NT2/D1 (cell line): ENCODE measurements at regions not wholly inside any gene's neighbourhood (a gene's known extent, or its start where the extent isn't known, plus 50 kb on each side); places are given as distances from the start of the nearest gene placed in this dataset.
A peak's percentile ranks its signal among the peaks of the same experiment; 100 is the strongest.

Experiments
- DNase-seq: peaks from one replicate; pipeline ENCODE4 v3.0.0-alpha.2; 2011; ENCODE audit warnings: low read depth, low spot score
- H3K27me3 ChIP-seq: 2 replicates; pipeline ENCODE4 v1.6.0; 2011; ENCODE audit warnings: mild to moderate bottlenecking; ENCODE audit not compliant: insufficient read length, insufficient read depth
- H3K36me3 ChIP-seq: 2 replicates; pipeline ENCODE4 v1.6.1; 2011; ENCODE audit warnings: mild to moderate bottlenecking, low read length, mixed read lengths; ENCODE audit not compliant: insufficient read depth, insufficient read length
- H3K4me1 ChIP-seq: 2 replicates; pipeline ENCODE4 v1.5.1; 2011; ENCODE audit not compliant: insufficient read depth, insufficient read length
- H3K4me3 ChIP-seq: 2 replicates; pipeline ENCODE4 v1.5.1; 2011; ENCODE audit warnings: low read depth; ENCODE audit not compliant: insufficient read length
- H3K9ac ChIP-seq: 2 replicates; pipeline ENCODE4 v1.6.0; 2011; ENCODE audit warnings: low read depth; ENCODE audit not compliant: insufficient read length
- H3K9me3 ChIP-seq: 2 replicates; pipeline ENCODE4 v1.5.1; 2011; ENCODE audit warnings: mild to moderate bottlenecking, low read length; ENCODE audit not compliant: insufficient read depth
- SUZ12 ChIP-seq: IDR thresholded peaks from 2 replicates; pipeline ENCODE4 v1.6.1; 2011; ENCODE audit not compliant: insufficient read length, insufficient read depth; ENCODE audit errors: extremely low read depth
- YY1 ChIP-seq: IDR thresholded peaks from 2 replicates; pipeline ENCODE4 v1.6.1; 2011; ENCODE audit not compliant: insufficient read length, insufficient read depth
- ZNF274 ChIP-seq: IDR thresholded peaks from 2 replicates; pipeline ENCODE4 v1.6.1; 2011; ENCODE audit warnings: mild to moderate bottlenecking, low read depth, low read length

DNA sequence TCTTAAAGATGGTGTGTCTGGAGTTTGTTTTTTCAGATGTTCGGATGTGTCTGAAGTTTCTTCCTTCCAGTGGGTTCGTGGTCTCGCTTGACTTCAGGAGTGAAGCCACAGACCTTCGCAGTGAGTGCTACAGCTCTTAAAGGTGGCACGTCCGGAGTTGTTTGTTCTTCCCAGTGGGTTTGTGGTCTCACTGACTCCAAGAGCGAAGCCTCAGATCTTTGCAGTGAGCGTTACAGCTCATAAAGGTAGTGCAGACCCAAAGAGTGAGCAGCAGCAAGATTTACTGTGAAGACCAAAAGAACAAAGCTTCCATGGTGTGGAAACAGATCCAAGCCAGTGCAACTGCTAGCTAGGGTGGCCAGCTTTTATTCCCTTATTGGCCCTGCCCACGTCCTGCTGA lies 1430.4 kb upstream of the B3GALT2 start:
- Histone ChIP-seq H3K9ac (no peak overlapping the region), H3K27me3 (no peaks in the 10 kb centered on the region), H3K4me1 (no peaks in the 10 kb centered on the region), H3K9me3 (peaks cover 17% of the 10 kb centered on the region; the same call in 1 of the 2 replicates), H3K4me3 (no peak overlapping the region), H3K36me3 (no peaks in the 10 kb centered on the region)
- TF ChIP-seq SUZ12 (no peak), ZNF274 (no peak), YY1 (no peak)
- no peak for DNase-seq

GRCh38 chr1:194602184-194602583 lies 1415.8 kb upstream of the B3GALT2 start:
- H3K4me1 ChIP-seq: no peaks in the 10 kb centered on the region
- no peak overlapping the region for H3K4me3 ChIP-seq
- no peaks in the 10 kb centered on the region for H3K9me3 ChIP-seq
- H3K36me3 ChIP-seq: no peaks in the 10 kb centered on the region
- TF ChIP-seq SUZ12: no peak
- TF ChIP-seq ZNF274: no peak
- no peak for TF ChIP-seq YY1
- H3K27me3 ChIP-seq: no peaks in the 10 kb centered on the region
- no peak overlapping the region for H3K9ac ChIP-seq
- DNase-seq: no peak

DNA sequence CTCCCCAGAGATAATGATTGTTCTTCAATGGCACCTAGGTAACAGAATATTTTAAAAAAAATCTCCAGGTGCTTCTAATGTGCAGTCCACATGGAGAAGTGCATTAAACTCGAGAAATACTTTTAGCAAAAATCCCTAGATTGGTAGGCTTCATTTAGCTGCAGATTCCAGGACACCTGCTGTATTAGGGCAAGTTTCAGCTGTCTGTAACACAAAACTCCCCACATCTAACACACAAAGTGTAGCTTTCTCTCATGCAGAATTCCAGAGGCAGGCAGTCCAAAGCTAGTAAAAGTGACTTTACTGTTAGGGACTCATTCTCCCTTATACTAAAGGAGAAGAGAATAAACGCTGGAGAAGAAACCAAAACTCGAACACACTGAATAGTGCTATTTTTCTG lies 1414.3 kb upstream of the B3GALT2 start:
- no peak for TF ChIP-seq YY1
- no peak for TF ChIP-seq ZNF274
- TF ChIP-seq SUZ12: no peak
- H3K9me3 ChIP-seq: no peaks in the 10 kb centered on the region
- no peaks in the 10 kb centered on the region for H3K4me1 ChIP-seq
- no peaks in the 10 kb centered on the region for H3K27me3 ChIP-seq
- no peaks in the 10 kb centered on the region for H3K36me3 ChIP-seq
- H3K9ac ChIP-seq: no peak overlapping the region
- no peak for DNase-seq
- H3K4me3 ChIP-seq: no peak overlapping the region

DNA sequence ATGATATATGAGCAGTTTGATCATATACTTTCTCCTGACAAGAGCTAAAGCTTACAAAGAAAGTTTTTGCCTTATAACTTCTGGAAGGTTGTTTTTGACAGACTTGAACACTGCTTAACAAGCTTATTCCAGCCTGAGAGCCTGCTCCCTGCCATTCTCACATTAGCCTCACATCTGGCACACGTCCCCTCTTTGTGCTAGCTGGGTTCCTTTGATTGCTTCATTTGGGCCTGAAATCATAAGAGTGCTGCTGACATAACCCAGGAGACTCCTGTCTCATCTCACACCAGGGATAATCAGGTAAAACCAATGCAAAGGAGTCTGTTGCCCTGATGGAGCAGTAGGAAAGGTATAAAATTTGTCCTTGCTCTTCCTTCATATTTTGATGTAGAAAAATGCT lies 1411.7 kb upstream of the B3GALT2 start:
- no peaks in the 10 kb centered on the region for H3K36me3 ChIP-seq
- DNase-seq: no peak
- H3K9ac ChIP-seq: no peak overlapping the region
- no peaks in the 10 kb centered on the region for H3K27me3 ChIP-seq
- no peaks in the 10 kb centered on the region for H3K9me3 ChIP-seq
- TF ChIP-seq YY1 (no peak), SUZ12 (no peak), ZNF274 (no peak)
- H3K4me3 ChIP-seq: no peak overlapping the region
- no peaks in the 10 kb centered on the region for H3K4me1 ChIP-seq

DNA sequence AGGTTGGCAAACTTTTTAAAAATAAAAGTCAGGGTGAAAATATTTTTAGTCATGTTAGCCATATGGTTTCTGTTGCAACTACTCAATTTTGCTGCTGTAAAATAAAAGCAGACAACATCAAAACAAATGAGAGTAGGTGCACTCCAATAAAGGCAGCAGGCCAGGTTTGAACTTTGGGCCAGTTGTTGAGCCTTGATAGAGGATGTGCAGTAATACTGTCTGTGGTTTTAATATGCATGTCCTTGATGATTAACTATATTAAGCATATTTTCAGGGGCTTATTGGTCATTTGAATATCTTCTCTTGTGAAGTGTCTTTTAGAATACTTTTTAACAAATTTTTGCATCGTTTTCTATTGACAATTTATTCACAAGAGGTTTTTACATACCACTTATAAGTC lies 1399.9 kb upstream of the B3GALT2 start:
- Histone ChIP-seq H3K36me3 (no peaks in the 10 kb centered on the region), H3K9me3 (no peaks in the 10 kb centered on the region), H3K27me3 (no peaks in the 10 kb centered on the region), H3K4me1 (no peaks in the 10 kb centered on the region), H3K9ac (no peak overlapping the region), H3K4me3 (no peak overlapping the region)
- TF ChIP-seq ZNF274: no peak
- TF ChIP-seq YY1: no peak
- no peak for TF ChIP-seq SUZ12
- no peak for DNase-seq

DNA sequence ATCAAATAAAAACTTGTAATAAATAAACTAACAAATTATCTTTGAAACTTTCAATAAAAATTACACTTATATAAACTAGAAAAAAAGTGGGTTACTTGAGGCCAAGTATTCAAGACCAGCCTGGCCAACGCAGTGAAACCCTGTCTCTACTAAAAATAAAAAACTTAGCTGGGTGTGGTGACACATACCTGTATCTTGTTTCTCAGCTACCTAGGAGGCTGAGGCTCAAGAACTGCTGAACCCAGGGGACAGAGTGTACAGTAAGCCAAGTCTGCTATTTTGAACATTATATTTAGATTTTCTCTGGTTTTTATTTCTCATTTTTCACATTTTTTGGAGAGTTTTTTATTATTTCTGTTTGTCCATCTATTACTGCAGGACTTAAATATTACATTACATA lies 1397.6 kb upstream of the B3GALT2 start:
- no peak for TF ChIP-seq ZNF274
- no peak for TF ChIP-seq YY1
- no peak for TF ChIP-seq SUZ12
- Histone ChIP-seq H3K27me3 (no peaks in the 10 kb centered on the region), H3K36me3 (no peaks in the 10 kb centered on the region), H3K9ac (no peak overlapping the region), H3K9me3 (no peaks in the 10 kb centered on the region), H3K4me3 (no peak overlapping the region), H3K4me1 (no peaks in the 10 kb centered on the region)
- DNase-seq: no peak

DNA sequence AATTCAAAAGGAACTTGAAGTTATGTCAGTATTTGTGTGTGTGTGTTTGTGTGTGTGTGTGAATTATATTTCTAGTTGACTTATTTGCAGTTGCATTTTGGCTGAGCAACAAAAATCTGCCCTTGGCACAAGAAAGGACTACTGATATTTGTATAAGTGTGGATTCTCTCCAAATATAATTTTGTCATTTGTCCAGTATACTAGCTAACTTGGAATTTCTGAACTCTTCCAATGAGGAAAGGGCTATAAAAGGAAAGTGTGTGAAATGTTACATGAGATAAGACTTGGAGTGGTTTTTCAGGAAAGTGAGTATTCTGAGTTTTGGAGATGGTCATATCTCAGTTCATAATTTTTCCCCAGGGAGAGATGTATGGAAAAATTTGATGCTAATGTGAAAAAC lies 1384.1 kb upstream of the B3GALT2 start:
- no peak for DNase-seq
- no peaks in the 10 kb centered on the region for H3K27me3 ChIP-seq
- TF ChIP-seq SUZ12: no peak
- no peak for TF ChIP-seq YY1
- TF ChIP-seq ZNF274: no peak

DNA sequence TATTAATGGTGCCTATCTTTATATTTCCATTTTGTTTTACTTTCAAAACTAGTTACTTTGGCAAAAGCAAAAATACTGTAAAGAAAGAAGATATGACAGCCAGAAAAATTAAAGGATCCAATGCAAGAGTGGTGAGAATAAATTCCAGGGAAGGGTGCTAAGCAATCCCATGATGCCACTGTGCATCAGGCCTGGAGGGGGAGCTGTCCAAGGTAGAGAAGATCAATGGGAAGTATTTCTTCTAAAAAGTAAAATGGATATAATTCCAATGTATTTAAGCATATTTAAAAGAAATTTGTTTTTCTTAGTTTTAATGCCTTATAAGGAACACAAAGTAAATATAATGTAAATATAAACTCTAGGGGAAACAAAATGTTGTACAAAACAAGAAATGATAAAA lies 1382.2 kb upstream of the B3GALT2 start:
- peak; percentile 15 for DNase-seq
- no peaks in the 10 kb centered on the region for H3K4me1 ChIP-seq
- no peak overlapping the region for H3K9ac ChIP-seq
- no peaks in the 10 kb centered on the region for H3K9me3 ChIP-seq
- no peaks in the 10 kb centered on the region for H3K27me3 ChIP-seq
- H3K36me3 ChIP-seq: no peaks in the 10 kb centered on the region
- TF ChIP-seq YY1 (no peak), ZNF274 (no peak)
- no peak overlapping the region for H3K4me3 ChIP-seq

More for the DNA sequence above, 1384.1 kb upstream of the B3GALT2 start:
- Histone ChIP-seq H3K9me3 (no peaks in the 10 kb centered on the region), H3K4me3 (no peak overlapping the region), H3K4me1 (no peaks in the 10 kb centered on the region), H3K9ac (no peak overlapping the region), H3K36me3 (no peaks in the 10 kb centered on the region)
